ENCODE measurements at regions not wholly inside any gene's neighbourhood (a gene's known extent, or its start where the extent isn't known, plus 50 kb on each side); places are given as distances from the start of the nearest gene placed in this dataset.

DNA sequence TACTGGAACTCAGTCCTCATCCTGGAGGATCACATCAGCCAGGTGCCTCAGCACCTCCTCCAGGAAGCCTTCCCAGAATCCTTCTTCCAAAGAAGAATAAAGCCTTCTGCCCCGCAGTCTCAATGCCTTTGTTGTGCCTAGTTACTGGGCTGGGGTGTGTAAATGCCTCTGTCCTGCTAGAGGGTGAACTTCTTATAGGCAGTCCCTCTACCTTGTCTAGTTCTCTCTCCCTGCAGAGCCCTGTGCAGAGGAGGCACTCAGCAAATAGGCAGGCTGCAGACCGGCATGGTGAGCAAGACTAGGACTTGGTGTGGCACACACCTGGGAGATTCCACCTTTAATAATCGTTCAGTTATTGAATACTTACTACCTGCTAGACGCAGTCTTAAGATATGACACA, 104.7 kb upstream of the PCBD1 start:
- TF ChIP-seq, protein P1, sequence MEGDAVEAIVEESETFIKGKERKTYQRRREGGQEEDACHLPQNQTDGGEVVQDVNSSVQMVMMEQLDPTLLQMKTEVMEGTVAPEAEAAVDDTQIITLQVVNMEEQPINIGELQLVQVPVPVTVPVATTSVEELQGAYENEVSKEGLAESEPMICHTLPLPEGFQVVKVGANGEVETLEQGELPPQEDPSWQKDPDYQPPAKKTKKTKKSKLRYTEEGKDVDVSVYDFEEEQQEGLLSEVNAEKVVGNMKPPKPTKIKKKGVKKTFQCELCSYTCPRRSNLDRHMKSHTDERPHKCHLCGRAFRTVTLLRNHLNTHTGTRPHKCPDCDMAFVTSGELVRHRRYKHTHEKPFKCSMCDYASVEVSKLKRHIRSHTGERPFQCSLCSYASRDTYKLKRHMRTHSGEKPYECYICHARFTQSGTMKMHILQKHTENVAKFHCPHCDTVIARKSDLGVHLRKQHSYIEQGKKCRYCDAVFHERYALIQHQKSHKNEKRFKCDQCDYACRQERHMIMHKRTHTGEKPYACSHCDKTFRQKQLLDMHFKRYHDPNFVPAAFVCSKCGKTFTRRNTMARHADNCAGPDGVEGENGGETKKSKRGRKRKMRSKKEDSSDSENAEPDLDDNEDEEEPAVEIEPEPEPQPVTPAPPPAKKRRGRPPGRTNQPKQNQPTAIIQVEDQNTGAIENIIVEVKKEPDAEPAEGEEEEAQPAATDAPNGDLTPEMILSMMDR (IDR thresholded peaks at IDR 0.05): no peak
- TF ChIP-seq POLR2A (IDR thresholded peaks at IDR 0.05): no peak

All from right lobe of liver (tissue), 4 donors.